Motor neuron (in vitro differentiated cells): ENCODE measurements at regions not wholly inside any gene's neighbourhood (a gene's known extent, or its start where the extent isn't known, plus 50 kb on each side); places are given as distances from the start of the nearest gene placed in this dataset.
A peak's percentile ranks its signal among the peaks of the same experiment; 100 is the strongest.
"Not testable (repeated sequence)": the region's sequence is repeated elsewhere in the genome, so short reads cannot be mapped to it uniquely, and the experiment has no call there.

Experiments used
- ATAC-seq, 8 experiments: fragments of 200-7000 bp; cut with Tn5 transposase; replicated peaks in 6 of 8; 2 replicates each; pipeline ENCODE4 v1.8.0; 2021; ENCODE audit warnings: mild to moderate bottlenecking in 8 of 8, moderate library complexity in 8 of 8
- H3K27ac ChIP-seq, 2 donors: fragments of 250-450 bp; sonication (Bioruptor Pico); 2 replicates each; pipeline ENCODE4 v1.9.0; 2021; ENCODE audit warnings: antibody characterized with exemption in 2 of 2, mild to moderate bottlenecking in 2 of 2, moderate library complexity in 1 of 2
- H3K4me1 ChIP-seq, 2 donors: fragments of 250-450 bp; sonication (Bioruptor Pico); replicated peaks in 1 of 2; 2 replicates each; pipeline ENCODE4 v1.6.1; 2021; ENCODE audit warnings: antibody characterized with exemption in 2 of 2, mild to moderate bottlenecking in 2 of 2, moderate library complexity in 1 of 2
- H3K4me3 ChIP-seq, 5 donors: fragments of 250-450 bp; sonication (Bioruptor Pico); 2 replicates each; pipeline ENCODE4 v1.9.0; 2021; ENCODE audit warnings: antibody characterized with exemption in 5 of 5, mild to moderate bottlenecking in 5 of 5, moderate library complexity in 4 of 5
- WGBS, 10 experiments: fragments of 450-650 bp; shearing (Covaris generic); methylation state at CpG; one replicate each; pipeline ENCODE4 v1.0.0; 2022; 5-methylcytosine and 5-hydroxymethylcytosine counted together
- in situ Hi-C, 9 experiments: fragments of 400-800 bp; cut with MboI; loops; one replicate each; pipeline ENCODE4 v1.15.0; 2021; ENCODE audit warnings: low sequenced_read_pairs in 9 of 9, low pct_unique_long_range_greater_than_20kb in 2 of 9; ENCODE audit not compliant: unreplicated experiment in 9 of 9

DNA sequence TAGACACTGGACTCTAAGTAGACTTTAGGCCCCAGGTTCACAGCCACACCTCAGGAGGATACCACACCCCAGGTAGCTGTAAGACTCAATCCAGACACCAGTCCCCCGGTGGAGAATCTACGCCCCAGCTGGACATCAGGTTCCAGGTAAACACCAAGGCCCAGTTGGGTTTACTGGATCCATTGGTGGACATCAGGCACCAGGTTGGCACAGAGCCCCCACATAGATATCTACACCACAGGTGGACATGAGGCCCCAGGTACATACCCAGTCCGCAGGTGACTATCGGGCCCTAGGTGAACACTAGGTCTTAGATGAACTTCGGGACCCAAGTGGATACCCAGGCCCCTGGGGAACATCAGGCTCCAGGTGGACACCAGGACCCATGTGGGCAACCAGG, 58.9 kb upstream of the SEPTIN5 start:
- Histone ChIP-seq H3K27ac (peak overlapping the region in 1 of 2 donors; percentile 40), H3K4me1 (peaks cover 0 to 10% of the 10 kb centered on the region in 2 donors), H3K4me3 (no peak overlapping the region)
- ATAC-seq, result no peak
- 50 to 100% (median 80%) methylated on average over 2 of the region's 5 CpGs; no CpG with 5 or more reads in 7 of the 10 experiments for WGBS, 10 experiments
- in situ Hi-C loops, result no loop called here

DNA sequence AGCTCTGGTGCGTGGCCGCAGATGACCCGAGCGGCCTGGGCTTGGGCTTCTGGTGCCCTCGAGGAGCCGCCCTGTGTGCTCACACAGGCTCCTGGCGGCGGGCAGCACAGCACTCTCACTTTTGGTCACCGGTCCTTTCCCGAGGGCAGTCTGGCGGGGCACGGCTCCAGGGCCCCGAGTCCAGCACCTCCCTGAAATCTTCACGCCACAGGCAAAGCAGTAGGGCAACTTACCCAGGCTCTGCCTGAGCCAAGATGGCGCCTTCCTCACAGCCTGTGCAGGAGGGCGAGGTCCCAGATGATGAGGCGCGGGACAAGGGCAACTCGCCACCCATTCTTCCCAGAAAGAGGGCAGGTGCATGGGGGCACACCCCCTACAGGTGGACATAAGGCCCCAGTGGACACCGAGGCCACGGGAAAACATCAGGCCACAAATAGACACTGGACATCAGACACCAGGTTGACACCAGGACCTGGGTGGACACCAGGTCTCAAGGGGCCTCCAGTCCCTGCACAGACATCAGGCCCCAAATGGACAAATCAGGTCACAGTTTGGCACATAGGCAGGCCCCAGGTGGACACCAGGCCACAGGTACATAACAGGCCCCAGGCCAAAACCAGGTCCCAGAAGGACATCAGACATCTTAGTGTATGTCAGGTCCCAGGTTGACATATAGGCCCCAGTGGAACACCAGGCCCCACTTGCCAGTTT, 57.6 kb upstream of the SEPTIN5 start:
- 87 to 100% (median 94%) methylated on average over 3 of the region's 21 CpGs; no CpG with 5 or more reads in 6 of the 10 experiments for WGBS, 10 experiments
- in situ Hi-C loops, result no loop called here

DNA sequence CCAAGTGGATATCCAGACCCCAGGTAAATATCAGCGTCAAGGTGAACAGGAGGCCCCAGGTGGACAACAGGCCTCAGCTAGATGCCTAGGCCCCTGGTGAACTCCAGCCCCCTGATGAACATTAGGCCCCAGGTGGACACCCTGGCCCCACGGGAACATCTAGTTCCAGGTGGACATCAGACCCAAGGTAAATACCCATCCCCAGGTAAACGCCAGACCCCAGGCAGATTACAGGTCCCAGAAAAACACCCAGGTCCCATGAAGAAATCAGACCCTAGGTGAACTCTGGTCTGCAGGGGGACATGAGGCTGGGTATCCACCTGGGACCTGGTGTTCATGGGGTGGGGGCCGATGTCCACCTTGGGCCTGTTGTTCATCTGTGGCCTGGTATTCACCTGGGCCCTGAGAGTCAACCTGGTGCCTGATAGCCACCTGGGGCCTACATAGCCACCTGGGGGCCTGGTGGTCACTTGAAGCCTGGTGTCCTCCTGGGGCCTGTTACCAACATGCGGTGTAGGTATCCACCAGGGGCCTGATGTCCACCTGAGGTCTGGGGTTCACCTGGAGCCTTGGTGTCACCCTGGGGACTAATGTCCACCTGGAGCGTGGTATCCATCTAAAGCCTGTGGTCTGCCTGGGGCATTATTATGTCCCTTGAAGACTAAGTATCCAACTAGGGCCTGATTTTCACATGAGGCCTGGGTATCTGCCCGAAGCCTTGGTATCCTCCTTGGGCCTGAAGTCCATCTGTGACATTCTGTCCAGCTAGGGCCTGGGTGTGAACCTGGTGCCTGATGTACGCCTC, 56.8 kb upstream of the SEPTIN5 start:
- ATAC-seq, result no peak
- 78 to 100% (median 92%) methylated on average over 1 to 6 of the region's 8 CpGs; no CpG with 5 or more reads in 5 of the 10 experiments for WGBS, 10 experiments
- Histone ChIP-seq H3K4me3 (no peak overlapping the region), H3K4me1 (peaks cover 0 to 10% of the 10 kb centered on the region in 2 donors), H3K27ac (no peak overlapping the region)
- in situ Hi-C loops, result no loop called here

More for the DNA sequence above, 57.6 kb upstream of the SEPTIN5 start:
- H3K4me1 ChIP-seq, result peaks cover 0 to 10% of the 10 kb centered on the region in 2 donors
- H3K4me3 ChIP-seq, result no peak overlapping the region
- no peak overlapping the region for H3K27ac ChIP-seq
- ATAC-seq, result no peak

GRCh38 chr22:19658057-19658966, 56.0 kb upstream of the SEPTIN5 start:
- Histone ChIP-seq H3K4me1 (peaks cover 2 to 14% of the 10 kb centered on the region in 2 donors), H3K27ac (no peak overlapping the region), H3K4me3 (no peak overlapping the region)
- in situ Hi-C loops, result no loop called here
- WGBS, 10 experiments, result 80 to 100% (median 89%) methylated on average over 1 to 6 of the region's 10 CpGs; no CpG with 5 or more reads in 4 of the 10 experiments
- ATAC-seq, result no peak

DNA sequence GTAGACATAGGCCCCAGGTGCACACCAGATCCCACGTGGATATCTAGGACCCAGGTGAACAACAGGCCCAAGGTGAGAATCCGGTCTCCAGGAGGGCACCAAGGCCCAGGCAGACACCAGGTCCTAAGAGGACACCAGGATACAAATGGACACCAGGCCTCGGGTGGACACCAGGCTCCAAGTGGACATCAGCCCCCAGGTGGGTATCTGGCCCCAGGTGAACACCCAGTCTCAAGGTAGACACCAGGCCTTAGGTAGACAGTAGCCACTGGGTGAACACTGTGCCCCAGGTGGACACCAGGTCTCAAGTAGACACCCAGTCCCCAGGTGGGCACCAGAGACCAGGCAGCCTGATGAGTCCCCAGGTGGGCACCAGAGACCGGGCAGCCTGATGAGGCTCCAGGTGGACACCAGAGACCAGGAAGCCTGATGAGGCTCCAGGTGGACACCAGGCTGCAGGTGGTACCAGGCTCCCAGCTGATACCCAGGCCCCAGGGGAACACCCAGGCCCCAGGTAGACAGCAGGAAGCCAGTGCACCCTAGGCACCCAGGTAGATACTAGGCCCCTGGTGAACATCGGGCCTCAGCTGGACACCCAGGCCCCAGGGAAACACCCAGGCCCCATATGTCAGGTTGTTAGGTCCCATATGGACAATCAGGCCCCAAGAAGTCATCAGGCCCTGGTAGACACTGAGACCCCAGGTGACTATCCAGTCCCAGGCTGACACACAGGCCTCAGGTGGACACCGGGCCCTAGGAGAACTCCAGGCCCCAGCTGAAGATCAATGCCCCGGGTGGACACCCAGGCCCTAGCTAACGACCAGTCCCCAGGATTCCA, 55.1 kb upstream of the SEPTIN5 start:
- in situ Hi-C loops, result no loop called here
- peak overlapping the region in 1 of 2 donors; percentile 13 for H3K27ac ChIP-seq

GRCh38 chr22:19659805-19660345, 54.4 kb upstream of the SEPTIN5 start:
- WGBS, 10 experiments, result 78 to 100% (median 87%) methylated on average over 1 to 5 of the region's 12 CpGs; no CpG with 5 or more reads in 2 of the 10 experiments
- in situ Hi-C loops, result no loop called here
- ATAC-seq, result no peak
- Histone ChIP-seq H3K27ac (no peak overlapping the region), H3K4me1 (peaks cover 10 to 20% of the 10 kb centered on the region in 2 donors), H3K4me3 (no peak overlapping the region)

More for the DNA sequence above, 55.1 kb upstream of the SEPTIN5 start:
- peaks cover 10 to 19% of the 10 kb centered on the region in 2 donors for H3K4me1 ChIP-seq
- 40 to 100% (median 95%) methylated on average over 1 to 4 of the region's 8 CpGs; no CpG with 5 or more reads in 6 of the 10 experiments for WGBS, 10 experiments
- no peak for ATAC-seq
- no peak overlapping the region for H3K4me3 ChIP-seq

- in situ Hi-C loops, H3K27ac ChIP-seq, H3K4me3 ChIP-seq, ATAC-seq: not testable (repeated sequence)
- H3K4me1 ChIP-seq, result peaks cover 10 to 20% of the 10 kb centered on the region in 2 donors
- 87 to 100% (median 92%) methylated on average over 1 to 8 of the region's 12 CpGs; no CpG with 5 or more reads in 4 of the 10 experiments for WGBS, 10 experiments
Observed at GRCh38 chr22:19660583-19660982, 53.7 kb upstream of the SEPTIN5 start.

DNA sequence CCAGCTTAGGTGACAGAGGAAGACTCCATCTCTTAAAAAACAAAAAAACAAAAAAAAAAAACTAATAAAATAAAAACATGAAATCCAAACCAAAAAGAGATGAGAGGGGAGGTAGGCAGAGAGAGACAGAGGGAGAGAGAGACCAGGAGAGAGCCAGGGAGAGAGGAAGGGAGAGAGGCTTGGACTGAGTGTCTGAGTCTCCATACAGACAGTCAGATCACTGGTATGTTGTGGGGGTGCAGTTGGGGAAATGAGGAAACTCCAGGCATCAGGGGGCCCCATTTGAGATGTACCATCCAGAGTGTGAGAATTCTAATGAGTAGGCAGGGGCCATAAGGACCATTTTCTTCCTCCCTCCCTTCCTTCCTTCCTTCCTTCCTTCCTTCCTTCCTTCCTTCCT, 53.1 kb upstream of the SEPTIN5 start:
- in situ Hi-C loops, result no loop called here
- no peak for ATAC-seq
- peaks cover 10 to 20% of the 10 kb centered on the region in 2 donors for H3K4me1 ChIP-seq

GRCh38 chr22:19662049-19662684, 52.1 kb upstream of the SEPTIN5 start:
- ATAC-seq, H3K27ac ChIP-seq, in situ Hi-C loops, H3K4me3 ChIP-seq: not testable (repeated sequence)
- 60 to 96% (median 70%) methylated on average over 1 to 7 of the region's 22 CpGs; no CpG with 5 or more reads in 1 of the 10 experiments for WGBS, 10 experiments
- H3K4me1 ChIP-seq, result peaks cover 10 to 23% of the 10 kb centered on the region in 2 donors

More for the DNA sequence above, 53.1 kb upstream of the SEPTIN5 start:
- Histone ChIP-seq H3K4me3 (no peak overlapping the region), H3K27ac (no peak overlapping the region)

DNA sequence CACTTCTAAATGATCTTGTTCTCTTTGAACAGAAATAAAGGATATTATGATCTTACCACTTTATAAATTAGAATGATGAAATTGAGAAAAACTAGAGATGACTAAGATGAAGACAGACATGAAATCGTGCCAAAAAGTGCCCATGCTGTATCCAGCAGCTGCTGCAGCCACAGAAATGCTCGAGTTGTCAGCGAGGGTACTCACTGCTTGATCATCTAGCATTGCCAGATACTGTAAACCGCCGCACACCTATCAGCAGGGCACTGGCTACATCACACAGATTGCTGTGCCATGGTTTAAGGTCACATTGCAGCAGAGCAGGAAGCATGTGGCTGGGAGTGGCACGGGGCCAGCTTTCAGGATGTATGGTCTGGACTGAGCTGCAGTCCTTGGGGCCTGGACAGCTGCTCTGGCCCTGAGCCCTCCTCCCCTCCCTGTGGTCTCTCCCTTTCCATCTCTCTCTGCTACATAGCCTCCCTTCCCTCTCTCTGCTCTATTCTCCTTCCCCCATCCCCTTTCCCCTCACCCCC, 51.0 kb upstream of the SEPTIN5 start:
- peaks cover 10 to 23% of the 10 kb centered on the region in 2 donors for H3K4me1 ChIP-seq
- no peak overlapping the region for H3K4me3 ChIP-seq
- WGBS, 10 experiments, result 0 to 89% (median 52%) methylated on average over 1 to 5 of the region's 6 CpGs; no CpG with 5 or more reads in 2 of the 10 experiments
- H3K27ac ChIP-seq, result peak overlapping the region; percentile 60 to 77
- peak; percentile 51 to 93 (median 66) for ATAC-seq
- in situ Hi-C loops, result no loop called here

- Histone ChIP-seq H3K4me1 (peaks cover 10 to 23% of the 10 kb centered on the region in 2 donors), H3K27ac (peak overlapping the region; percentile 60 to 77), H3K4me3 (no peak overlapping the region)
- peak; percentile 43 to 98 (median 82) for ATAC-seq
- in situ Hi-C loops, result no loop called here
- 28% methylated on average over 4 of the region's 14 CpGs; no CpG with 5 or more reads in 9 of the 10 experiments for WGBS, 10 experiments
Observed at GRCh38 chr22:19663821-19664355, 50.4 kb upstream of the SEPTIN5 start.
